HG03442 (cell line): ENCODE measurements at regions not wholly inside any gene's neighbourhood (a gene's known extent, or its start where the extent isn't known, plus 50 kb on each side); places are given as distances from the start of the nearest gene placed in this dataset.

Experiments
- ATAC-seq: cut with Tn5 transposase; IDR thresholded peaks from one replicate; pipeline ENCODE4 v1.9.1; 2021; ENCODE audit warnings: mild to moderate bottlenecking, moderate library complexity; ENCODE audit not compliant: unreplicated experiment

DNA sequence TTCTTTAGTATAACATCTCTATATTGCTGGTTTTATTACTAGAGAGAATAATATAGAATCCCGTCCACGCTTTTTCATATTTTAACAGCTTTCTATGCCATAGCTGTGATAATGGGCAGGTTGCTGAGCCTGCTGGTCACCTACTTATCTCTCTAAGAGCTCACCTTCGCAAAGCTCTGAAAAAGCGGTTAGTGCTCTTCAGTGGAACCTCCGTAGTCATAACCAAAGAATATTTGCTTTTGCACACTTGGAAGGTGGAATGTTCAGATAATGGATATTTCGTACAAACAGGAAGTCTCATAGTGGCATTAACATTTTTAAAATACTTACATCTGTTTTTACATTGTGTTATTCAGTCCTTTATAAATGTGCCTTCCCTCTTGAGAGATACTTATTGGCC, 388.9 kb upstream of the ANO3 start:
- no peak for ATAC-seq

DNA sequence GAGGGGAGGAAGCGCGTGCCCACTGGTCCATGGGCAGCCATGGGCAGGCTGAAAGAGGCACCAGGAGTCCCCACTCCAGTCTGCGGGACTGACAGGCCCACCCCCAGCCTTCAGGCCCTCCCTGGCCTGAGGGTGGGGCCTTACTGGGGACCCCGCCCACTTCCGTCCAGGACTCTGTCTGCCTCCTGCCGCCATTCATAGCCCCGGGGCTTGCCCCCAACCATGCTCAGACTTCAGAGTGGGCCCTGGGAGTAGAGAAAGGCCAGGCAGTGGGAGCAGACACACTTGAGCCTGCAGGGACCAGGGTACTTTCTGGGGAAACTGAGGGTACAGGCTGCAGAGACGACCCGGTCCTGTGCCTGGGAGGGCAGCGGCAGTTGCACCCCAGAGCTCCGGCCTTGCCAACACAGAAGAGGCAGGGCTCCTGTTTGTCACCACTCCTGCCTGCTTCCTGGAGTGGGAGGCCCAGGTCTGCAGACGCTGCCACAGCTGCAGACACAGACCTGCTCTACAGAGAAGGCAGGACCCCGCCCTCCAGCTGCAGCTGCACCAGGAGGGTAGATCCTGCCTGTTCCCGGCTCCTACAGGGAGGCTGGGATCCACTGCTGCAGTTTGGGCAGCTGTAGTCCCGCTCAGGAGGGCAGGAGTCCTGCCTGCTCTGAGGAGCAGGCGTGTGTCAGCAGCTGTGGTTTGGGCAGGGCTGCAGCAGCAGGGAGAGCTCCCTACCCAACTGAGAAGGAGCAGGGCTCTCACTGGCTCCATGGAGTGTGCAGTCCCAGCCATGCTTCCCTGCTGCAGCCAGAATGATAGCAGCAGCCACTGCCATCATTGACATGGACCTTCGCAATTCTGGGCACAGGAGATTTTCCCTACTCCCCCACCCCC, 387.9 kb upstream of the ANO3 start:
- no peak for ATAC-seq

DNA sequence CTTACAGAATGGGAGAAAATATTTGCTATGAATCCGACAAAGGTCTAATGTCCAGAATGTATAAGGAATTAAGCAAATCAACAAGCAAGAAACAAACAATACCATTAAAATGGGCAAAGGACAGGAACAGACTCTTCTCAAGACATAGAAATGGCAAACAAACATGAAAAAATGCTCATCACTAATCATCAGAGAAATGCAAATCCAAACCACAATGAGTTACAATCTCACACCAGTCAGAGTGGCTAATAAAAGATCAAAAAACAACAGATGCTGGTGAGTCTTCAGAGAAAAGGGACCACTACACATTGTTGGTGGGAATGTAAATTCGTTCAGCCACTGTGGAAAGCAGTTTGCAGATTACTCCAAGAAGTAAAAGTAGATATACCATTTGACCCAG, 382.0 kb upstream of the ANO3 start:
- no peak for ATAC-seq

DNA sequence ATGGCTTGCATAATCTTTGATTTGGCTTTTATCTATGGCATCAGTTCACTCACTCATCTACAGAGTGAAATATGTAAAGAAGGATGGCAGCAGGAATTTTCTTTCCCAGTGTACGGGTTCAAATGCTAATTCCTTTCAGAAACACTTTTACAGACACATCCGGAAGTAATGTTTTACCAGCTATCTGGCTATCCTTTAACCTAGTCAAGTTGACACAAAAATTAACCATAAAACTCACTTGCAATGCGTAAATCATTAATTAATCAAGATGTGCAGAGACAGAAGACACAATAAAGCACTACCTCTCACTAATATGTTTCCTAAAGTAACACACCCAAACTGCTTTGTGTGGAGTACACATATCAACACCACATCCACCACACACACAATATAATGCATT, 378.9 kb upstream of the ANO3 start:
- ATAC-seq = no peak

DNA sequence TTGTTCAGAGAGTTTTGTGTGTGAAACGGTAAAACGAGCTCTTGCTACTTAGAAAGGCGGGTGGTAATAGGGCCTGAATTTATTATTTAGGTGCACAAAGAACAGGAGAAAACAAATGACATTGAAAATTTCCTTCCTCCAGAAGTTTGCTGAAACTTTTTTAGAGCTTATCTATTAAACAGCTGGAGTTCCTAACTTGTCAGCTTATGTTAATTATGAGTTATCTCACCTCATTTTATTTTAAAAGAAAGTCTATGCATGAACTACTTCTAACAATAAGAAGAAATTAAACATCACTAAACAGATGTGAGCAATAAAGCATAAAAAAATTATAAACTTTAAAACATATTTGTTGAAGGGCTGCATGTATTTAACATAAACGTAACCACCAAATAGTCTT, 373.9 kb upstream of the ANO3 start:
- no peak for ATAC-seq

DNA sequence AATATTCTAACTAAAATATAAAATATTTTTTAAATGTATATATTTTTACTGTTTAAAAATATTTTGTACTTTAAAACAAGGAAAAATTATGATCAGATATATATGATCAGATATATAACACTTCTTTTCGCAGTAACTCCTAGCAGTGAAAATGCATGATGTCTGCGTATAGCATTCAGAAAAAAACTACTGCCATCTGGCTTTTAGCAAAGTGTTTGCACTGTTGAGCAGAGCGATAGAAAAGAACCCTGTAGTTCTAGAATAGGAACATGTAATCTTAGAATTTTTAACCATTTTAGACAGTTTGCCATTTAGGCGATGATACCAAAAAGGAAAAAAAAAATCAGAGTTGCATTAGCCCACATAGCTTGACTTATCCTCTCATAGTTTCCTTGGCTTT, 370.4 kb upstream of the ANO3 start:
- ATAC-seq = no peak

DNA sequence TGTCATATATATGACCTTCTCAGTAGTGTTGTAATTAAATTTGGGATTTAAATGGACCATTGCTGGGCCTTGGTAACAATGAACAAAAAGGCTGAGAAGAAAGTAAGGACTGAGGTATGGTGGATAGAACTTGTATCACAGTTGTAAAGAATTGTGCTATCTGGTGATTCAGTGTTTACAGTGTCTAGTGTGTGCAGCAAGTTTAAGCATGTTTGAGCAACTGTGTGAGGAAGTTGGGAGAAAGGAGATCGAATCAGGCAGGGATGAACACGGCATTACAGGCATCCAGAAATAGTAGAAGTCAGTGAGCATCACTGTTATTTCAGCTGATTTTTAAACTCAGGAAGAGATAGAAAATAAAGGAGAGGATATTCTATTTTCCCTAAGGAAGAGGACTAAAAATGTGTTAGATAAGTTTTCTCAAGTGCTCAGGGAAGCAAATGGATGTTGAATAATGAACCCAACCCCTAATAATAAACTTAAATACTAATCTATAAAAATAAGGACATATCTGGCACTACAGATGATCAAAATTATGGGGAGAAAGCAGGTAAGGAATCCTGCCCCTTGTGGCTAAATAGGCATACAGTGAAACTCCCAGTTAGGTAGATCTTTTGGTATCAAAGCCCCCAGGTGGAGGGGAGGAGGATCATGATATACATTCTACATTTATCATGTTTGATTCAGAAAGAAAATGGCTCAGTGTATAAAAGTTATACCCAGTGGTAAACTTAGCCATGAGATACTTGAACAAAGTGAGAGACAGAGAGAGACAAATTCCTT, 361.0 kb upstream of the ANO3 start:
- no peak for ATAC-seq

DNA sequence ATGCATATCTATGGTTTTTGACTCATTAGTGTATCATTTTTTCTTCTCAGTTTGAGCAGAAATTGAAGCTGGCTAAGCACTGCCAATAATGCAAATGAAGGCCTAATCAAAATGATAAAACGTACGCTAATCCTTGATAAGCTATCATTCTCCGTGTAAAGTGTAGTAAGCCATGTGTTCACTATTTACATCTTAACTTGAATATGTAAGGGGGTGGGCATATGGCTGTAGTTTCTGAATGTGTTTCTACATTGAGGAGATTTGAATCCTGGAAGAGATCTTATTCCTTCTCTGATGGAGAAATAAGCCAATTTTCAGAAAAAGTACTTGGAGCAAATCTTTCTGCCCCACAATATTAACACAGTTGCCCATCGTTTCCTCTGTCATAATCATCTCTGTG, 351.8 kb upstream of the ANO3 start:
- no peak for ATAC-seq

DNA sequence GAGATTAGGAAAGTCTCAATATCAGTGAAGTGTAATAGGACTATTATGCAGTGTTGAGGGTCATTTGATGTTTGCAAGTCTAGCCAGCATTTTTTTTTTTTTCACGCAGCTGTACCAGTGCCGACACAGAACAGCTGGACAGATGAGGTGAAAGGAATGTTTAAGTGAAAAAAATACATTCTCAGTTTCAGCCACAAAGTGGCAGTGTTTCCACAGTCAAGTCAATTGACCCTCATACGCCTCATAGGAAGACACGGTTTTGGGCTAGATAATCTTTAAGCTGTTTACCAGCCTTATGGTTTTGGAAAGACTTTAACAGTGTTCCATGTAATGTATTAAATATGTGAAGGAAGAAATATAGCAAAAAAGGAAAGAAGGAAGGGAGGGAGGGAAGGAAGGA, 349.9 kb upstream of the ANO3 start:
- ATAC-seq = peak; percentile 95

DNA sequence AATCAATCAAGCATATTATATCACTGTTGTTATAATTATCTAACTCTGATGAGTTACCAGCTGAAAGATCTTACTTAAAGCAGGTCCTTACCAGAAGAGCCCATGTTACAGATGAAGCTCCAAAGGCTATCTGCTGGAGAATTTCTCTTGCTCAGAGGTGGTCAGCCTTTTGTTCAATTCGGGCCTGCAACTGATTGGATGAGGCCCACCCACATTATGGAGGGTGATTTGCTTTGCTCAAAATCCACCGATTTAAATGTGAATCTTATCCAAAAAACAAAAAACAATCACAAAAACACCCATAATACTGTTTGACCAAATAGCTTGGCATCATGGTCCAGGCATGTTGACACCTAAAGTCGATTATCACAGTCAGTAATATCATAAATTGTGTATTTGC, 348.6 kb upstream of the ANO3 start:
- ATAC-seq = no peak

DNA sequence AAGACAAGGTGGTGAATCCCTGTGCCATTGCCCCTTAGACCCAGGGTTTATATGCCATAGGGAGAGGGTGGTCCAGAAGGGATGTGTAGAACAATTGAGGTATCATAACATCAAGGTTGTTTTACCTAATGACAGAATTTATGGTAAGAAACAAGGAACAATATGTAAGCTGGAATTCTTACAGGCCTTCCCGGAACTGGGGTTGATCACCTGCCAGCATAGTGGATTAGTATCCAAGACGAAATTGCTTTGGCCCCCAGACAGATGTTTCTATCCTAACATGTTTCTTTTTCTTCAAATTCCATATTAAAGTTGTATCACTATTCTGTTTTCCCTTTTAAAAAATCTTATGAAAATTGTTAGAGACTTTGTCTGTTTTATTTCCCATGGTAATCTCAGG, 343.8 kb upstream of the ANO3 start:
- no peak for ATAC-seq

DNA sequence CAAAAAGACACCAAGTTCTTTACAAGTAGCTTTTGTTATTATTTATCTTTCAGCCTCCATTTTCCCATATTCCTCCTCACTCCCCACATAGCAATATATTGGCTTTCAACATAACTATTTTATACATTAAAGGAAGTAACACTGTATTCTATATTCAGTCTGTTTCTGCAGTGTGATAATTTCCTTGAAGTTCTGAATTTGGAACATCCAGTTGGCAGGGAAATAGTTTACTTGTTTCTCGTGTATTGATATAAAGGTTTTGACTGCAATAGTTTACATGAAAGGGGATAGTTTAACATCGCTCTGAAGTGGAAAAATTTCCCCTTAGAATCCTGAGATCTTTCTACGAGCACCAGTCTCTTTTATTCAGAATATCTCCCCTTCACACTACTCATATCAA, 341.5 kb upstream of the ANO3 start:
- ATAC-seq = no peak

DNA sequence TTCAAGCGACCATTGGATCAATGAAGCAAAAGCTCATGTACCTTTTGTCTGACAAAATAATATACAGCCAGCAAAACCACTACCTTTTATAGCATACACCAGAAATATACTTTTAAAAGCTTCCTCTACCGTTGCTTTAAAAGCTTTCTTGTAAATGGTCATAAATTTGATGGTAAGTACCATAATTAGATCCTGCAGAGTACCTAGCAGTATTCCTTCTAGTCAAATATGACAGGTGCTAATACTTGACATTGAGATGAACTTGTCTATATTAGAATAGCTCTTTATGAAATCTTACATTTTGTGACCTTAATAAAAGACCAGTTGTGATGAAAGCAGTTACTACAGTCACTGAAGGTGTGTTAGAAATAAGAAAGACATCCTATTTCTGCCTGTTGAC, 340.5 kb upstream of the ANO3 start:
- no peak for ATAC-seq

DNA sequence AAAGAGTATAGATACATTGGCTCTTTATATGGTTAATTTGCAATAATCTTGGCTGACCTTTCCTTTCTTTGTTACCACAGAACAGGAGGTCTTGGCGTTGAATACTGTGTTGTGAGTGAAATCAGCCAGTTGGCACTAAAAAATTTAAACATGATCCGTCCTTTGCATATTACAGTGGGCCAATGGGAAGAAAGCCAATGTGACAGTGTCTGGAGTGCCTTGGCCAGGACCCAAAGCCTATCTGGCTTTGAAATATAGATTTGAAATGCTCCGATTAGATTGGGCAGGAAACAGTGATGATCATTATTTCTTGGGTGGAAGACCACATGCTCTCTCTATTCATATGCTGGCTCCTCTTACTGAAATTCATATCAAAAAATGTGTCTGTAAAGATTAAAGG, 339.6 kb upstream of the ANO3 start:
- ATAC-seq = no peak

DNA sequence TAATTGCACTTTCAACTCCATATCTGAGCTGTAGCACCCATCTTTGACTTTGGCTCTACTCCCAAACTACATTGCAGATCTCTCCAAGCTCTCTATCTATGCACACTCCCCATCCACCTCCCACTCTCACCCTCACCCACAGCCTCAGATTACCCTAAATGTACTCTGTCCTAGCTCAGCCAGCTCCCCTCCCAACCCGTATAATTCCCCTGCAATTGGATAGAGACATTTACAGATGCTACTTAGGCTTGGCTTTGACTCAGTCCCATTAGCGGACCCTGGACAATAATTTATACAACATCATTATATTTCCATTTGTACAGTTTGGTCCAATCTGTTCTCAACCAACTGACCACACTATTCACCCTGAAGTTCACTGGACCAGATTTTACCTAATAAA, 338.9 kb upstream of the ANO3 start:
- no peak for ATAC-seq

DNA sequence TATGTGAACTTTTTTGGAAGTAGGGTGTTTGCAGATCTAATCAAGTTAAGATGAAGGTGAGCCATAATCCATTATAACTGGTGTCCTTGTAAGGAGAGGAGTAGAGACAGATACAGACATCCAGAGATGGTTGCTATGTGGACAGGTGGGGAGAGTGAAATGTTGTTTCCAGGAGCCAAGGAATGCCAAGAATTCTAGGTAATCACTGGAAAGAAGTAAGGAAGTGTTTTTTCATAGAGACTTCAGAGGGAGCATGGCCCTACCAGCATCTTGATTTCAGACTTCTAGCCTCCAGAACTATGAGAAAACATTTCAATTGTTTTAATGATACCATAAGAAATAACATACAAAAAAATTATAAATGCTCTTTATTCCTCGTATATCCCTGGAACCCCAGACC, 320.5 kb upstream of the ANO3 start:
- ATAC-seq = no peak

DNA sequence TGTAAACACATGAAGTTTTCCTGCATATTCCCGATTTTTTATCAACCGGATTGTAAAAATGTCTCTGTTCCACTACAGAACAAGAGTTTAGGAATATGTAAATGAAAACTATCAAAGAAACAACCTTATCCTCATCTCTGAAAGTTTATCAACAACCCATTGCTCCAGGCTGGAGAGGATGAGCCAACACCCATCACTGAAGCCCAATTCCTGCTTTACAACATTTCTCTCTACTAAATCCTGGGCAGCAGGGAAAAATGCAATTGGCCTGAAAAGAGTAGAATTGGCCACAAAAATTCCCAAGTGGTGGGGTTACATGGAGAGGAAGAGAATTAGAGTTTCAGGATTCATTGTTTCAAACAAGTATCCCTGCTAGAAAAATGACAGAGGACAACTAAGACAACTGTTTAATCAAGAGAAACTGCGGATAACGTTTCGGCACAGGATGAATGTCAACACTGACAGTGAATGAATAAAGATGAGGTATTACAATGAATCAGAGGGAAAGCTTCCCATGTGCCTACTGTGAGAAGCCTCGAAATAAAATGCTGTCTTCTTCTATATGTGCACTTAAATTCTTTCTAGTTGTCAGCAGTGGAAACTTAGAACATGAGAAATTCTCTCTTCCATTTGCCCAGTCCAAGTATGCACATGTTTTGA, 317.3 kb upstream of the ANO3 start:
- ATAC-seq = no peak

DNA sequence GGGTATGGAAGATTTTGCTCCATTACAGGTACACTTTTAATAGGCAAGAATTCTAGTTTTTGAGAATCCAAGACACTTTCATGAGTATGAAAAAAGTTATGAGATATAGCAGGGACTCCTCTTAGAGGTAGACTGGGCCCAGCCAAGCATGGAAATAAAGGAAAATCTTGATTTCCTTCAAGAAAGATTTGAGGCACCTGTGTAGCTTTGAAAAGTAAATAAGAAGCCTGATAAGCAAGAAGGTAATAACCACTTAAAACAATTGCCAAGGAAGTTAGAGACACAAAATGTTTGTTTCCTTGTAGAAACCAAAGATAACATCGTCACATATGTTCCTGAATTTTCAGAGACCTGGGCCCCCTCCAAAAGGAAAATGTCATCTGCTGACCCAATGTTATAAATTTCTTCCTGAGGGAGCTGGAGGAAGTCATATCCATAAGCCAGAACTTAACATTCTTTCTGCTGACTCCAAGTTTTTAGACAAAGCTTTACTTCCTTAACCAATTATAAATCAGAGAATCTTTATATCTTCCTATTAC, 314.5 kb upstream of the ANO3 start:
- no peak for ATAC-seq

DNA sequence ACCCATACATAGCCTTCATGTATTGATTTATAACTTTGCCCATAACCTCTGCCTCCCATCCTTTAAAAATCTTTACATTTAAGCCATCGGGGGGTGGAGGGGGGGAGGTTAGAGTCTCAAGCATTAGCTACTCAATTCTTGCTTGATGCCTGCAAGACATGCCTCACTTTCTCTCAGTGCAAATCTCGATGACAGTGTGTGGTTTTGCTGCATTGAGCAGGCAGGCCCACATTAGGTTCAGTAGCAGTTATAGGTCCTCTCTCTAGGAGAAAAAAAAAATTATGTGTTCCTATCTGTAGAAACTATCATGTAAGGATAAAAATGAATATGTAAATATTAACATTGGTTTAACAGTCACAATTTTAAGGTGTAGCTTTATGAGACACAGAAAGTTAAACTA, 314.0 kb upstream of the ANO3 start:
- ATAC-seq = no peak

DNA sequence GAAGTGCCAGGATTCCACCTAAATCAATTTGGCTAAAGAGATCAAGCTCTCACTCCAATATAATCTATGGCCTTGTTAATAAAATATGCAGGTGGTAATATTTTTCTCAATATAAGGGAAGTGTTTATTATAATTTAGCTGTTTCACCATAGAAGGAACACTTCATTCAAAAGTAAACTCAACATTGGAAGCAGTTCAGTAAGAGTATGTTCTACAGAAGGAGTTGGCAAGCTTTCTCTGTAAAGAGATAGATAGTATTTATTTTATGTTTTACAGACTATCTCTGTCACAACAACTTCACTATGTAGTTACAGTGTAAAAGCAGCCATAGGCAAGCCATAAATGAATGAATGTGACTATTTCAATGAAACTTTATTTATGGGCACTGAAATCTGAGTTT, 313.6 kb upstream of the ANO3 start:
- ATAC-seq = no peak

DNA sequence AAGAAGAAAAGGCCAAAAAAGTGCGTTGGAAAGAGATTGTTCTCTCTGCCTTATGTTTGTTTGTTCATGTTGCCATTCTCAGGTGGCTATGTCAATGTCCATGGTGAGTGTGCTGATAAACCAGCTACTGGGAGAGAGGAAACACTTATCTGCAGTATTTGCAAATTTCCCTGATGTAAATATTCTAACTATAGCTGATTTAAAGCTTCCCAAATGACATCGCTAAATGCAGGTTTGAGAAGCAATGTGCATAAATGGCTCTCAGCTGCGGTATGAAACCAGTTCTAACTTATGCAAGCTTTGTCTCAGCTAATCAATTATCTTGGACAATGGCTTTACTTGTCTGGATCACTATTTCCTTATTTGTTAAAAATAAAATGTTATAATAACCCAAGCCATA, 312.5 kb upstream of the ANO3 start:
- ATAC-seq = no peak

DNA sequence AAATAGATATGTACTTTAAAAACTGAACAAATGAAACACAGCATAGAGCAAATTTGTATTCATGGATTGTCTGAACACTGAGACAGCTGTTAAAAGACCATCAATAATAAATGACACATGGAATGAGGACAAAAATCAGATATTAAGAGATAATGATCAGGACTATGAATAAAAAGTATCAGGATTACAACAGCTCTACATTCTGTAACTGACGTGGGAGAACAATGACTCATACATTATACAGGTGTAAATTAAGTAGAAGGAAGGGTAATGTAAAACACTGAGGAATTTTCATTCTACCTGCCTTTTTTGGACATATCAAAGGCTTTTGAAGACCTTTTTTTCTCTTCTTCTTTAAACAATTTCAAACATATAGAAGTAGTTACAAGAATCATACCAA, 310.9 kb upstream of the ANO3 start:
- no peak for ATAC-seq
